ENCODE measurements at regions not wholly inside any gene's neighbourhood (a gene's known extent, or its start where the extent isn't known, plus 50 kb on each side); places are given as distances from the start of the nearest gene placed in this dataset.
"Not testable (repeated sequence)": the region's sequence is repeated elsewhere in the genome, so short reads cannot be mapped to it uniquely, and the experiment has no call there.

DNA sequence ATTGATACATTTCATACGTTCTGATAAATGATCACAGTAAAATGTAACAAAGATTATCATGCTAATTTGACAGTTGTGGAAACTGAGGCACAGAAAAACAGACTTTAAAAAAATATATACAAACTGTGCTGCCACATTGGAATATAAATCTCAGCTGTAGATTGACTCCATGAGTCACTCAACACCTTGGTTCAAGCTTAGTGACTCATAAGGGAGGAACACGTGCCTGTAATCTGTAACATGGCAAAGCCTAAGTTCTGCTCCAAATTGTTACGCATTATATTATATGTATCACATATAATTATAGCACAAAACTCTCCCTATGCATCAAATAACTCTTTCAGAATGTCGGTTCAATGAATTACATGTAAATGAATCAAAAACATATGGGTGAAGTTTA is 1047.5 kb downstream of the GATA3 start:
- POLR2A ChIA-PET = no interaction called here
- Mint-ChIP-seq H3K4me1 (peaks cover 3% of the 10 kb centered on the region), H3K27me3 (no peaks in the 10 kb centered on the region), H3K27ac (no peak overlapping the region), H3K4me3 (no peak overlapping the region), H3K9me3 (no peaks in the 10 kb centered on the region), H3K36me3 (no peaks in the 10 kb centered on the region)
- ATAC-seq (ENCODE audit: low read depth) = no peak
- DNase-seq = no peak

DNA sequence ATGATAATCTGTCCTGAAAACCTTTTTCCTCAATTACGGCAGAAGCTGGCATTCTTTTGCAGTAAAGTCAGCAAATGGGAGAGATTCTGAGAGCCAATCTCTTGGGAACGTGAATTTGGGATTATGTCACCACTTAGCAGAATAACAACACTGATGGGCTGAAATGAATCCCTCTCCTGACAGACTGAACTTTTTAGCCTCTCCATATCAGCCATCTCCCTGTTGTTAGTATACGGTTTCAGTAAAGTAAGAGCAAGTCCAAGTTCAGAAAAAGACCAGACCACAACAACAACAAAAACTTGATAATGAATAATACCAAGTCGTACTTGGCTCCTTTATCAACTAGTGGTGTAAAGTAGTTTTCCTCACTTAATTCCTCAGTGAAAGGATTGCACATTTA is 1048.8 kb downstream of the GATA3 start:
- H3K36me3 Mint-ChIP-seq = no peaks in the 10 kb centered on the region
- no peak overlapping the region for H3K4me3 Mint-ChIP-seq
- no peak overlapping the region for H3K27ac Mint-ChIP-seq
- no peaks in the 10 kb centered on the region for H3K9me3 Mint-ChIP-seq
- H3K27me3 Mint-ChIP-seq = no peaks in the 10 kb centered on the region
- DNase-seq (no peak), ATAC-seq (ENCODE audit: low read depth) (no peak)
- POLR2A ChIA-PET = no interaction called here
- H3K4me1 Mint-ChIP-seq = no peaks in the 10 kb centered on the region

DNA sequence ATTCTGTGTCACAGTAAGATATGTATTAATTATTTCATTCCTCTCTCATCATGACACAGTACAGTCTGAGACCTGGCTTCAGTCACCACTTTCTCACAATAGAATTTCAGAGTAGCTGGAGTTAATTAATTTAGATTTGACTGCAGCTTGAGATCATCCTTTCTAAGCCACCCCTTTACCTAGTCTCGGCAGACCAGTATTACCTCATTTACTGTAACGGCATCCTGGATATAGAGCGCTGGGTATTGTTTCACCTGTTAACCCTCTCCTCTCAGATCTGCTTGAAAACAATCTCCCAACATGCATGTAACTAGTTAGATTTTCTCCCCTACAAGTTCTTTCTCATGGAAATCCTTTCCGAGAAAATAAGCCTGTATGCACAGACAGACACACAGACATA is 1057.5 kb downstream of the GATA3 start:
- no peak overlapping the region for H3K27ac Mint-ChIP-seq
- DNase-seq (no peak), ATAC-seq (ENCODE audit: low read depth) (no peak)
- no peak overlapping the region for H3K4me3 Mint-ChIP-seq
- POLR2A ChIA-PET = no interaction called here
- no peaks in the 10 kb centered on the region for H3K36me3 Mint-ChIP-seq
- H3K9me3 Mint-ChIP-seq = no peaks in the 10 kb centered on the region
- no peaks in the 10 kb centered on the region for H3K4me1 Mint-ChIP-seq
- H3K27me3 Mint-ChIP-seq = no peaks in the 10 kb centered on the region

DNA sequence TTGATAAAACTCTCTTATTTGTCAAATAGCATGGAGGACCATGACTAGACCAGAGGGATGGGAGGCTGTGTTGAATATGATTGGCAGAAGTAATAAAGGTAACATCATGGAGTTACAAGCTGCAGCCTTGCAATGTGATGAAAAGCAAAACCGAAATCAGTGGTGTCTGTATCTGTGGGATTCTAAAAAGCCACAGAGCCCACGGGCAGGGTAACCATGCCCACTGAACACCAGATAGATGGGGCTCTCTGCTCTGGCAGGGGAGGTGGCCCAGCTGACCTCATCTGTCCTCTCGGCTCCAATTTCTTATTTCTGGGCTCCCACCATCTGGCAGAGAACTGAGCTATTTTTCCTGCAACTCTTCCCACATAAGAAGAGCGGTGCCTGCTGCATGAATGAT is 1072.2 kb downstream of the GATA3 start:
- no peak for ATAC-seq (ENCODE audit: low read depth)
- peaks cover under 1% of the 10 kb centered on the region for H3K9me3 Mint-ChIP-seq
- no peak overlapping the region for H3K27ac Mint-ChIP-seq
- no peak overlapping the region for H3K4me3 Mint-ChIP-seq
- no peaks in the 10 kb centered on the region for H3K4me1 Mint-ChIP-seq
- H3K36me3 Mint-ChIP-seq = no peaks in the 10 kb centered on the region
- POLR2A ChIA-PET = no interaction called here
- no peak for DNase-seq
- H3K27me3 Mint-ChIP-seq = no peaks in the 10 kb centered on the region

DNA sequence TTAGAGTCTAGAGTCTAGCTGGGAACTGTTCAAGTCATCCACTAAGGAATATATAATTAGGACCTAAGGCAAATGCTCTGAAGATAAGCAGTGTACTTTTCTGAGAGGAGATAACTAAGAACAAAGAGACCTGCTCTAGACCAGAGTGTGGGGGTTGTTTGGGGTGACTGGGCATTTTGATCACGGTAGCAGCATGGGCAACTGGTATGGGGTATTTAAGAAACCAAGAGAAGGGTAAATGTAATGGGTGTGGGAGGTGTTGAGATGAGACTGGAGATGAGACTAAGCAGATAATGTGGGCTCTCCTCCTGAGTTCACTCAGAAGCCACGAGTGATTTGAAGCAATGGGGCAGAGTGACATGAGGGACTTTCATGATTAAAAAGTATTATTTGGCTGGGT is 1082.9 kb downstream of the GATA3 start:
- no peak overlapping the region for H3K4me3 Mint-ChIP-seq
- H3K9me3 Mint-ChIP-seq = no peaks in the 10 kb centered on the region
- no peak for DNase-seq
- POLR2A ChIA-PET = no interaction called here
- no peaks in the 10 kb centered on the region for H3K4me1 Mint-ChIP-seq
- ATAC-seq (ENCODE audit: low read depth) = no peak
- no peaks in the 10 kb centered on the region for H3K36me3 Mint-ChIP-seq
- no peak overlapping the region for H3K27ac Mint-ChIP-seq
- H3K27me3 Mint-ChIP-seq = no peaks in the 10 kb centered on the region

DNA sequence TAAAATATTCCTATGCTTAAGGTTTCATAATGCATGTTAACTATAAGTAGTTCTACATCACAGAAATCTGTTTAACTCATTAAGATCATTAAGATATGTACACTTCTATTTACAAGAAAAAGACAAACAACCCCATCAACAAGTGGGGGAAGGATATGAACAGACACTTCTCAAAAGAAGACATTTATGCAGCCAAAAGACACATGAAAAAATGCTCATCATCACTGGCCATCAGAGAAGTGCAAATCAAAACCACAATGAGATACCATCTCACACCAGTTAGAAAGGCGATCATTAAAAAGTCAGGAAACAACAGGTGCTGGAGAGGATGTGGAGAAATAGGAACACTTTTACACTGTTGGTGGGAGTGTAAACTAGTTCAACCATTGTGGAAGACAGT is 1084.3 kb downstream of the GATA3 start:
- H3K27ac Mint-ChIP-seq; H3K27me3 Mint-ChIP-seq; DNase-seq; H3K36me3 Mint-ChIP-seq; H3K9me3 Mint-ChIP-seq; H3K4me1 Mint-ChIP-seq; POLR2A ChIA-PET; ATAC-seq (ENCODE audit: low read depth); H3K4me3 Mint-ChIP-seq: not testable (repeated sequence)

DNA sequence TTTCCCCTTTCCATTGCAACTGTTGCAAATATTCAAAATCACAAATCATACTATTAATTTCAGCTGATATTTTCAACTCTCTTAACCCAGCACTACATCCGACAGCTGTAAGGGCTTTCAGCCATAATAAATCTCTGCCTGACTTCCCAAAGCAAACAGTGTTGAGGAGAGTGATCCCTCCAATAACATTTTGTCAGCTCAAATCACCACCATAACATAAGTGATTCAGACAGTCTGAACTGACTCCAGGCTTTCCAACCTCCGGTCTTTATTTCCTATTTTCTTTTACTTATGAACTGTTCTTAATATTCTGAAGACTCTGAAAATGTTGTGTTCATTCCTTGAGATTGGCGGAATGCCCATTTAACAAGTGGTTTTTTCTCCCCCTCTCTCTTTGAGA is 1085.9 kb downstream of the GATA3 start:
- POLR2A ChIA-PET = no interaction called here
- Mint-ChIP-seq H3K9me3 (no peaks in the 10 kb centered on the region), H3K4me1 (peaks cover 3% of the 10 kb centered on the region), H3K27me3 (no peaks in the 10 kb centered on the region), H3K36me3 (no peaks in the 10 kb centered on the region), H3K27ac (no peak overlapping the region), H3K4me3 (no peak overlapping the region)
- ATAC-seq (ENCODE audit: low read depth) (no peak), DNase-seq (no peak)

DNA sequence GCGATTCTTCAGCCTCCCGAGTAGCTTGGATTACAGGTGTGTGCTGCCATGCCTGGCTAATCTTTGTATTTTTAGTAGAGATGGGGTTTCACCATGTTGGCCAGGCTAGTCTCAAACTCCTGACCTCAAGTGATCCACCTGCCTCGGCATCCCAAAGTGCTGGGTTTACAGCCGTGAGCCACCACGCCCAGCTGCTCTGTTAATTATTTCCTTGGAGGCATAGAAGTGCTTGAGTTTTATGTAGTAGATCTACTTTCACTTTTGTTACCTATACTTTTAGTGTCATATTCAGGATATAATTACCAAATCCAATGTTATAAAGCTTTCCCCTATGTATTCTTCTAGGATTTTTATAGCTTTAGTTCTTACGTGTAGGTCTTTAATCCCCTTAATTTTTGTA is 1093.0 kb downstream of the GATA3 start:
- H3K4me3 Mint-ChIP-seq = no peak overlapping the region
- H3K4me1 Mint-ChIP-seq = peaks cover 6% of the 10 kb centered on the region
- H3K27me3 Mint-ChIP-seq = peaks cover 4% of the 10 kb centered on the region
- no peak overlapping the region for H3K27ac Mint-ChIP-seq
- DNase-seq = no peak
- ATAC-seq (ENCODE audit: low read depth) = no peak
- no peaks in the 10 kb centered on the region for H3K36me3 Mint-ChIP-seq
- peaks cover 4% of the 10 kb centered on the region for H3K9me3 Mint-ChIP-seq
- POLR2A ChIA-PET = no interaction called here

DNA sequence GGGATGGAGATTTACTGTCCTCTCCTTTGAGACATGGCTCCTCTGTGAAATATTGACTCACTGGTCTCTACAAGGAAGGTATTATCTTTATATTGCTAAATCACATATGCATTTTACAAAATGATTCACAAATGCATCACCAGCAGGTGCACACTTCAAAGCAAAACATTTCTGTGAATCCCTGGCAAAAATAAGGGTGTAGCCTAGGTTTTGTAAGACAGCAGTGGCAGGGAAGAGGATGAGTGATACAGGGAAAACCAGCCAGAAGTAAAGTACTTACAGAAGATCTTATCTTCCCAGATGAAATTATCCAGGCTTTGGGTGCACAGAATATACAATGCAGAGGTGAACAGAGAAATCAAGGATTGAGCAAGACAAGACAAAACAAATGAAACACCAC is 1094.6 kb downstream of the GATA3 start:
- no peak overlapping the region for H3K27ac Mint-ChIP-seq
- peaks cover 4% of the 10 kb centered on the region for H3K27me3 Mint-ChIP-seq
- POLR2A ChIA-PET = no interaction called here
- H3K4me3 Mint-ChIP-seq = no peak overlapping the region
- H3K9me3 Mint-ChIP-seq = peaks cover 4% of the 10 kb centered on the region
- ATAC-seq (ENCODE audit: low read depth) (no peak), DNase-seq (no peak)
- H3K4me1 Mint-ChIP-seq = peaks cover 3% of the 10 kb centered on the region
- H3K36me3 Mint-ChIP-seq = no peaks in the 10 kb centered on the region

DNA sequence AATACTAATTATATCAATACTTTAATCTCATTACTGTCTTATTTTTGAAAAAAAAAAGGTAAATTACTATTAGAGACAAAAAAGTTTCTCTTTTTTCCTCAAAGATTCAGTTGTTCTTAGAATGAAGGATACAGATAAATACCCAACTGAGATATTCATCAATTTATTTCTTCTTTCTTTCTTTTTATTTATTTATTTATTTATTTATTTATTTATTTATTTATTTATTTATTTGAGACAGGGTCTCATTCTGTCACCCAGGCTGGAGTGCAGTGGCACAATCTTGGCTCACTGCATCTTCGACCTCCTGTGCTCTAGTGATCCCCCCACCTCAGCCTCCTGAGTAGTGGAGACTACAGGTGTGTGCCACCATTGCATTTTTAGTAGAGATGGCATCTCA is 1098.6 kb downstream of the GATA3 start:
- H3K36me3 Mint-ChIP-seq; ATAC-seq (ENCODE audit: low read depth); POLR2A ChIA-PET; H3K27me3 Mint-ChIP-seq; H3K27ac Mint-ChIP-seq; H3K4me1 Mint-ChIP-seq; DNase-seq; H3K9me3 Mint-ChIP-seq; H3K4me3 Mint-ChIP-seq: not testable (repeated sequence)

DNA sequence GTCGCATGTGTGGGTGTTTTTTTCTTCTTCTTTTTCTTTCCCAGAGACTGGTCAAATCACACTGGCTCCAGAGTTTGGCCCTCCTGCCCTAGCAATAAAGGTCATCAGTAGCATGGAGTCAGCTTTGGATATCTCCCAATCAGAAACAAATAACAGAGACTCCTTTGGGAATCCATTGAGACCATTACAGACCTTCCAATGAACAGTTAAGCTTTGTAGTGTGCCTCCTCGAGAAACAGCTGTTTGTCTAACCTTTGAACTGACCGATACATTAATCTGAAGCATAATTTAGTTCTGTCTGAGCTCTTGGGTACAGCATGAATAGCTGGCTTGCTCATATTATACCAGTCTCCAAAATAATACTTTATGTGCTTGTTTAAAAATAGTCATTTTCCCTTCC is 1103.2 kb downstream of the GATA3 start:
- Mint-ChIP-seq H3K4me3 (no peak overlapping the region), H3K9me3 (peaks cover 14% of the 10 kb centered on the region), H3K36me3 (peaks cover 2% of the 10 kb centered on the region), H3K4me1 (no peaks in the 10 kb centered on the region), H3K27ac (no peak overlapping the region), H3K27me3 (no peaks in the 10 kb centered on the region)
- ATAC-seq (ENCODE audit: low read depth) = no peak
- DNase-seq = no peak
- POLR2A ChIA-PET = no interaction called here

DNA sequence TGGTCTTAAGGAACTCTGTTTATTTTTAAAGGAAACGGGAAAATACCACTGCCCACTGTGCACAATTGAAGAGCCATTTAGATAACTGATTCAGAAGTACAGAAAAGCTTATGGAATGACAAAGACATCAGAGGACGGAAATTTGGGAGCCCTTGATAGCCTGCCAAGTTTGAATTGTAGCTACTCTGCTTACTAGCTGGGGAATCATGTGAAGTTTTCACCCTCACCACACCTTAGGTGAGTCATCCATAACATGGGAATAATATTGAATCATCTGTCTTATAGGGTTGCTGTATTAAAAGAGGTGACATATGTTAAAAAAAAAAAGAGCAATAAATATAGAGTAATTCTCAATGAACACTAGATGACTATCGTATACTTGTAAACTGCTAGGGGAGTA is 1104.2 kb downstream of the GATA3 start:
- Mint-ChIP-seq H3K36me3 (peaks cover 2% of the 10 kb centered on the region), H3K4me3 (no peak overlapping the region), H3K27me3 (no peaks in the 10 kb centered on the region), H3K4me1 (peaks cover 3% of the 10 kb centered on the region), H3K27ac (no peak overlapping the region), H3K9me3 (peaks cover 18% of the 10 kb centered on the region)
- DNase-seq (no peak), ATAC-seq (ENCODE audit: low read depth) (no peak)
- POLR2A ChIA-PET = no interaction called here

DNA sequence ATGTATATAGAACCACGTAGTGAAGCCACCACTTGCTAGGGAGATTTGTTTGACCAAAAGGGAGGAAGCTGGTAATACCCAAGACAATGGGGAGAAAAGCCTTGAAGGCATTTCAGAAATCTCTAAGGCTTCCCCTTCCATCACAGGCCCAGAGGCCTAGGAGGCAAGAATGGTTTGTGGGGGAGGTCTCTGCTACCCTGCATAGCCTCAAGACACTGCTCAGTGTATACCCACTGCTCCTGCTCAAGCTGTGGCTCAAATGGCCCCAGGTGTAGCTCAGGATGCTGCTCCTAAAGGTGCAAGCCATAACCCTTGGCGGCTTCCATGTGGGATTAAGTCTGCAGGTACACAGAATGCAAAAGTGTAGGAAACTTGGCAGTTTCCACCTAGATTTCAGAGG is 1105.8 kb downstream of the GATA3 start:
- DNase-seq (no peak), ATAC-seq (ENCODE audit: low read depth) (no peak)
- POLR2A ChIA-PET = no interaction called here
- peaks cover 6% of the 10 kb centered on the region for H3K36me3 Mint-ChIP-seq
- no peak overlapping the region for H3K27ac Mint-ChIP-seq
- H3K27me3 Mint-ChIP-seq = no peaks in the 10 kb centered on the region
- H3K9me3 Mint-ChIP-seq = peaks cover 21% of the 10 kb centered on the region
- H3K4me1 Mint-ChIP-seq = peaks cover 7% of the 10 kb centered on the region
- no peak overlapping the region for H3K4me3 Mint-ChIP-seq

DNA sequence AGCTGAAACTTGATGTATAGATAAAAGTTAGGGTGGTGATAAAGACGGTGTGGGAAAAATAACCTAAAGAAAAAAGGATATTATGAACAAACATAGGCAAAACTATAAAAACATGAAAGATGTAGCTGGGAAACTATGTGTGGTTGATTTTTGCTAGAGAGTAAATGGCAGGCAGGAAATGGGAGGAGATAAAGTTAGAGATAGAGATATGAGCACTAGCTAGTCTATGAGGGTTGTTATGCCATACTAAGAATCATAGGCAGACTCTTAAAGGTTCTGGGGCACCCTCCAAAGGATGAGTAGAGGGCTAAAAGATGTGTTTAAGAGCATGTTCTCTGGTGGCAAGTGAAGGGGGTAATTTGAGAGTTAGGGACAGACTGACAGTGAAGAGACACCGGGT is 1109.2 kb downstream of the GATA3 start:
- DNase-seq (no peak), ATAC-seq (ENCODE audit: low read depth) (no peak)
- Mint-ChIP-seq H3K9me3 (peaks cover 19% of the 10 kb centered on the region), H3K4me3 (no peak overlapping the region), H3K27me3 (no peaks in the 10 kb centered on the region), H3K36me3 (peaks cover 6% of the 10 kb centered on the region), H3K27ac (no peak overlapping the region), H3K4me1 (peaks cover 23% of the 10 kb centered on the region)
- POLR2A ChIA-PET = no interaction called here

DNA sequence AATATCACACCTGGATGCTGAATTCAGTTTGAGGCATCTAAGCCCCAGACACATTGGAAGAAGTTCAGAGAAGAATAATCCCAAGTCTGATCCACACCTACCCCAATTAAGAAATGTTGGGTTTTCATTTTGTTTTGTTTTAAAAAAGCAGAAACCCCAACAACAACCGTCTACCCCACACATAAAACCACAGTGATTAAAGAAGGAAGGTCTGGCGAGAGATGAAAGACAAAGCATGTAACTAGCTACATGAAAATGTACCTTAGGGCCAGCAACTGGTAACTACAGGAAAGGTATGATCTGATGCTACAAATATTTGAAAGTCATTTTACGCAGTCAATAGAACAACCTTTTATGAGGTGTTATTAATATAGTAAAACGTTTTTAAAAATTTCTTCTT is 1112.3 kb downstream of the GATA3 start:
- H3K9me3 Mint-ChIP-seq = peaks cover 8% of the 10 kb centered on the region
- no peak for ATAC-seq (ENCODE audit: low read depth)
- peaks cover 23% of the 10 kb centered on the region for H3K4me1 Mint-ChIP-seq
- no peak overlapping the region for H3K4me3 Mint-ChIP-seq
- no peaks in the 10 kb centered on the region for H3K27me3 Mint-ChIP-seq
- no peak overlapping the region for H3K27ac Mint-ChIP-seq
- POLR2A ChIA-PET = no interaction called here
- peaks cover 4% of the 10 kb centered on the region for H3K36me3 Mint-ChIP-seq
- DNase-seq = no peak

All from activated naive CD8-positive, alpha-beta T cell treated with anti-CD3 and anti-CD28 coated beads, Interleukin-2, amount 10 ng/mL, durations not matched to agents 7 days and 5 days (primary cell).